HCT116 (cell line): ENCODE measurements at regions not wholly inside any gene's neighbourhood (a gene's known extent, or its start where the extent isn't known, plus 50 kb on each side); places are given as distances from the start of the nearest gene placed in this dataset.

Source experiments
- EZH2phosphoT487 ChIP-seq: fragments of 200-600 bp; IDR thresholded peaks from 2 replicates; pipeline ENCODE4 v1.6.1; 2018; ENCODE audit warnings: antibody characterized with exemption, borderline replicate concordance
- POLR2A ChIP-seq: IDR thresholded peaks from 2 replicates; pipeline ENCODE4 v1.7.0; 2011; ENCODE audit warnings: borderline replicate concordance; ENCODE audit not compliant: insufficient read depth, insufficient read length; ENCODE audit errors: extremely low read depth
- SIN3A ChIP-seq: IDR thresholded peaks from 2 replicates; pipeline ENCODE4 v1.6.1; 2012; ENCODE audit warnings: low read depth
- TF ChIP-seq, protein P1 (sequence below), 3 experiments: fragments of 200-600 bp in 1 of 3; sonication (generic) in 1 of 3; IDR thresholded peaks in 2 of 3; conservative IDR thresholded peaks in 1 of 3; 2 replicates each; pipeline ENCODE4 v1.5.1; 2012 to 2017; ENCODE audit warnings: low read depth in 2 of 3, low read length in 2 of 3, antibody characterized with exemption in 1 of 3, borderline replicate concordance in 1 of 3, control low read depth in 1 of 3, mild to moderate bottlenecking in 1 of 3, mixed read lengths in 1 of 3, mixed run types in 1 of 3, moderate library complexity in 1 of 3; ENCODE audit not compliant: insufficient read depth in 1 of 3
- TF ChIP-seq, protein P2 (sequence below): IDR thresholded peaks from 2 replicates; pipeline ENCODE4 v1.6.1; 2012; ENCODE audit warnings: low read depth

DNA sequence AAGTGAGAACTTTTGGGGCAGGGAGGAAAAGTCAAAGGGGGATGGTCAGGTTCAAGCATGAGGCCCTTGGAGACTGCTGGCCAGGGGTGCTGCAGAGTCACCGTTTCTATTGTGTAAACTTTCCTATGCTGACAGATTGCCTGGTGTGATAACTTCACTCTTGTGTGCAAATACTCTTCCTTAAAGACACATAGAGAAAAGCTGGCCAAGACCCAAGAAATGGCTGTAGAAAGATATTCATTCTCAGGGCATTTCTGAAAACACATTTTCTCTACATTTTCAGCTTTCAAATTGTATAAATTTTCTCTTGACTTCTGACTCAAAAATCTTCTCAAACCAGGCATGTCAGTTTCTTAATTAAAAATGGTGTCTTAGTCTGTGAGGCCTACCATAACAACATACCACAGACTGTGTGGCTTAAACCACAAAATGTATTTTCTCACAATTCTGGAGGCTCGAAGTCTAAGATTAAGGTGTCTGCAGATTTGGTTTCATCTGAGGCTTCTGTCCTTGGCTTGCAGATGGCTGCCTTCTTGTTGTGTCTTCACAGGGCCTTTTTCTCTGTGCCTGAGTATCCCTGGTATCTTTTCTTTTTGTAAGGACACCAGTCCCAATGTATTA lies 304.5 kb downstream of the KCNRG start:
- TF ChIP-seq, protein P1, sequence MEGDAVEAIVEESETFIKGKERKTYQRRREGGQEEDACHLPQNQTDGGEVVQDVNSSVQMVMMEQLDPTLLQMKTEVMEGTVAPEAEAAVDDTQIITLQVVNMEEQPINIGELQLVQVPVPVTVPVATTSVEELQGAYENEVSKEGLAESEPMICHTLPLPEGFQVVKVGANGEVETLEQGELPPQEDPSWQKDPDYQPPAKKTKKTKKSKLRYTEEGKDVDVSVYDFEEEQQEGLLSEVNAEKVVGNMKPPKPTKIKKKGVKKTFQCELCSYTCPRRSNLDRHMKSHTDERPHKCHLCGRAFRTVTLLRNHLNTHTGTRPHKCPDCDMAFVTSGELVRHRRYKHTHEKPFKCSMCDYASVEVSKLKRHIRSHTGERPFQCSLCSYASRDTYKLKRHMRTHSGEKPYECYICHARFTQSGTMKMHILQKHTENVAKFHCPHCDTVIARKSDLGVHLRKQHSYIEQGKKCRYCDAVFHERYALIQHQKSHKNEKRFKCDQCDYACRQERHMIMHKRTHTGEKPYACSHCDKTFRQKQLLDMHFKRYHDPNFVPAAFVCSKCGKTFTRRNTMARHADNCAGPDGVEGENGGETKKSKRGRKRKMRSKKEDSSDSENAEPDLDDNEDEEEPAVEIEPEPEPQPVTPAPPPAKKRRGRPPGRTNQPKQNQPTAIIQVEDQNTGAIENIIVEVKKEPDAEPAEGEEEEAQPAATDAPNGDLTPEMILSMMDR (IDR thresholded peaks at IDR 0.05 in 2 of 3, conservative IDR thresholded peaks at IDR 0.05 in 1 of 3; ENCODE audit: borderline replicate concordance in 1 of 3, insufficient read depth in 1 of 3, low read depth in 2 of 3, low read length in 2 of 3): no peak
- no peak for TF ChIP-seq EZH2phosphoT487
- TF ChIP-seq, protein P2, sequence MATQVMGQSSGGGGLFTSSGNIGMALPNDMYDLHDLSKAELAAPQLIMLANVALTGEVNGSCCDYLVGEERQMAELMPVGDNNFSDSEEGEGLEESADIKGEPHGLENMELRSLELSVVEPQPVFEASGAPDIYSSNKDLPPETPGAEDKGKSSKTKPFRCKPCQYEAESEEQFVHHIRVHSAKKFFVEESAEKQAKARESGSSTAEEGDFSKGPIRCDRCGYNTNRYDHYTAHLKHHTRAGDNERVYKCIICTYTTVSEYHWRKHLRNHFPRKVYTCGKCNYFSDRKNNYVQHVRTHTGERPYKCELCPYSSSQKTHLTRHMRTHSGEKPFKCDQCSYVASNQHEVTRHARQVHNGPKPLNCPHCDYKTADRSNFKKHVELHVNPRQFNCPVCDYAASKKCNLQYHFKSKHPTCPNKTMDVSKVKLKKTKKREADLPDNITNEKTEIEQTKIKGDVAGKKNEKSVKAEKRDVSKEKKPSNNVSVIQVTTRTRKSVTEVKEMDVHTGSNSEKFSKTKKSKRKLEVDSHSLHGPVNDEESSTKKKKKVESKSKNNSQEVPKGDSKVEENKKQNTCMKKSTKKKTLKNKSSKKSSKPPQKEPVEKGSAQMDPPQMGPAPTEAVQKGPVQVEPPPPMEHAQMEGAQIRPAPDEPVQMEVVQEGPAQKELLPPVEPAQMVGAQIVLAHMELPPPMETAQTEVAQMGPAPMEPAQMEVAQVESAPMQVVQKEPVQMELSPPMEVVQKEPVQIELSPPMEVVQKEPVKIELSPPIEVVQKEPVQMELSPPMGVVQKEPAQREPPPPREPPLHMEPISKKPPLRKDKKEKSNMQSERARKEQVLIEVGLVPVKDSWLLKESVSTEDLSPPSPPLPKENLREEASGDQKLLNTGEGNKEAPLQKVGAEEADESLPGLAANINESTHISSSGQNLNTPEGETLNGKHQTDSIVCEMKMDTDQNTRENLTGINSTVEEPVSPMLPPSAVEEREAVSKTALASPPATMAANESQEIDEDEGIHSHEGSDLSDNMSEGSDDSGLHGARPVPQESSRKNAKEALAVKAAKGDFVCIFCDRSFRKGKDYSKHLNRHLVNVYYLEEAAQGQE: no peak
- TF ChIP-seq SIN3A: no peak
- TF ChIP-seq POLR2A: no peak
